NCI-H146 (cell line): ENCODE measurements at regions not wholly inside any gene's neighbourhood (a gene's known extent, or its start where the extent isn't known, plus 50 kb on each side); places are given as distances from the start of the nearest gene placed in this dataset.
A peak's percentile ranks its signal among the peaks of the same experiment; 100 is the strongest.

Source experiments
- DNase-seq: peaks from one replicate; lab custom pipeline; 2025; lab: John Stamatoyannopoulos, UW

GRCh38 chr14:40494483-40494882 lies 1062.2 kb upstream of the FBXO33 start:
- DNase-seq: no peak

GRCh38 chr14:40487824-40488223 lies 1055.6 kb upstream of the FBXO33 start:
- no peak for DNase-seq

GRCh38 chr14:40485688-40486087 lies 1053.5 kb upstream of the FBXO33 start:
- DNase-seq: no peak

- no peak for DNase-seq
Observed at GRCh38 chr14:40476005-40476404, 1043.8 kb upstream of the FBXO33 start.

- DNase-seq: no peak
Observed at GRCh38 chr14:40467969-40468368, 1035.7 kb upstream of the FBXO33 start.

DNA sequence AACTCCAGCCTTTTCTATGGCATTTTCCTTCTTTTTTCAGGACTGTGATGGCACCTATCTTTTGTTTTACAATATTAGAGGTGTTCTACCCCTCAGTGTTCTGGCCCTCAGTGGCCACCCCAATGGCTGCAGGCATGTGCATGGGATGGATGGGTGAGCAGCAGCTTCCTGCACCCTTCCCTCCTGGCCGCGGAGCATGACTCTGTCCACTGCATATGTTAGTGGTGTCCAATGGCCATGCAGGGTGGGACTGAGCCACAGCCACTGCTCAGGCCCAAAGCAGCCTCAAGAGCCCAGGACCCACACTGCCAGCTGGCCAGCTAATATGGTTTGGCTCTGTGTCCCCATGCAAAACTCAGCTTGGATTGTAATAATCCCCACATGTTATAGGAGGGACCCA lies 1032.3 kb upstream of the FBXO33 start:
- DNase-seq: no peak

DNA sequence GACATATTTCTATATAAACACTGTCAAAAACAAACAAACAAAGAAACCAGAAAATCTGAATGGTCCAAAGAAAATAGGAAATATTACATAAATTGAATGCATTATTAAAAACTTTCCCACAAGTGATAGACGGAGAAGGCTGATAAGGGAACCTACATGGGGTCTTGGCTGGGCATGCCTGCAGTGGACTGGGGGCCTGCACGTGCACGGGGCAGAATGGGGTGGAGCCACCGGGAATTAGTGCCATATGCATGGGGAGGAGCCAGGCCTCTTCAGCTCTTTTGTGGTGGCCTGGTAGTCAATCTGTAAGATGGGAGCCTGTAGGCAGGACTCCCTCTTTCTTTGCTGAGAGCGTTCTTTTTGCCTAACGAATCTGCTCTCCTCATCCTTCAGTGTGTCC lies 1031.7 kb upstream of the FBXO33 start:
- DNase-seq: no peak

DNA sequence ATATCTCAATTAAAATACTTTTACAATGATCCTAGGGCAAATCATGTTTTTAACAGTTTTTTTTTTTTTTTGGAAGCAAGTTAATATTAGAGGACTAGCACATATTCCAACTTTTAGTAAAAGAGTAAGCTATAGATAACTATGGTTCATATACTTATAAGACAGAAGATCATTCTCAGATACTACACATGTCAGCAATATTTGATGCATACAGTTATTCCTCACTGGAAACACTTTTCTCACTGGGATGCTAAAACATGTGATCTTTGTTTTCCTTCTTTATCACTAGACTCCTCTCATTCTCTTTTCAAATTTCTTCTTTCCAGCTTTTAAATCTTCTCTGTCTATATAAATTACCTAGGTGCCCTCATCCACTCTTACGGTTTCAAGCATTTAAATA lies 1020.4 kb upstream of the FBXO33 start:
- no peak for DNase-seq

DNA sequence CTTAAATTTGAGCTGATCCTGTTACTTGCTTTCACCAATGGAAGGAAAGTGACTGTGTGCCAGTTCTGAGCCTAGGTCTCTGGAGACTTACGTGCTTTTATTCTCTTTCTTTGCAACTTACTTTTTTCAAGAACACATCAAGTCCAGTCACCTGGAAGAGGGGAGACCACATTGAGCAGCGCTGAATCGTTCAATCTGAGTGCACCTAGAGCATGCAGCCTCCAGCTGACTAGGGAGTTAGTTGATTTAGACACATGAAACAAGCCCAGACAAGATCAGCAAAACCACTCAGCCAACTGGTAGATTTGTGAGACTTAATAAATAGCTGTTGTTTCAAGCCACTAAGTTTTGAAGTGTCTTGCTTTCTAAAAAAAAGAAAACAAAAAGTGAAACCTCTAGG lies 1014.8 kb upstream of the FBXO33 start:
- no peak for DNase-seq

GRCh38 chr14:40445020-40445419 lies 1012.8 kb upstream of the FBXO33 start:
- no peak for DNase-seq

DNA sequence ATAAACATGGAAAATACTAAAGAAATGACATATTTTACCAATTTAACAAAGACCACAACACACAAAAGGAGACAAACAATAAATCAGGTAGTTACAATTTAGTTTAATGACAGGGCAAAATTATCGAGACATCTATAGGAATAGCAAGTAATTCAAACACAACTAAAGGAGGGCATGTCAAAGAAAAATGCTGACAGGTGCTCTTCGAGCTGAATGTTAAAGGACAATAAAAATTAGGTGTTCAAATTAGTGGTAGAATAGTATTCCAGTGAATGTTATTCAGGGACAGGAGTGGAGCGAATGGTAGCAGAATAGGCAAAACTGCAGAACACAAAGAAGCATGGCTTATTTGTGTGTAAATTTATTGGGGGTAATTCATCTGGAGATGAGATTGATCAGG lies 1004.3 kb upstream of the FBXO33 start:
- no peak for DNase-seq

DNA sequence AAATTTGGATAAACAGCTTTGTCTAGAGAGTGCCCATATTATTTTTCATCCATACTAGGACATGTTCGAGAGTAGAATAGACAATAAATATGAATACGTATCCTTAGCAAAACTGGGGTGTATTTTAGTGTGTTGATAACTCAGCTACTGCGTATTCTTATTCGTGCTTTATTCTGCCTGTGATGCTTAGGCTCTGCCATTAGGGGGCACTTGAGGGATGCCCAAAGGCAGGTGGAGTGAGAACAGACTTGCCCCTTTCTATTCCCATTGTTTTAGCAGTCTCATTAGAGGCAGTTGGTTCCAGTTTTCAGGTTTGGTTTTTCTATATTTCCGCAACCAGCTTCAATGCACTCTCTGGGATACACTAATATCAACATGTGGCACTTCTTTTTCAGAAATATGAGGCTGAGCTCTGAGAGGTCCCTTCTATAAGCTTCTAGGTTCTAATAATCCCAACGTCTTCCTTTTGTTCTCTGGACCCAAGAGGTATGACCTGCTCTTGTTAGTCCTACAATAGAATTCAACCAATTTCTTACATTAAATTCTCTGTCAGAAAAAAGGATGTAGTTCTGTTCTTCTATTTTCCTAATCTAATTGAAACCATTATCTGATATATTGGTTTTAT lies 985.7 kb upstream of the FBXO33 start:
- peak; percentile 55 for DNase-seq

GRCh38 chr14:40416565-40416964 lies 984.3 kb upstream of the FBXO33 start:
- no peak for DNase-seq

GRCh38 chr14:40414386-40414785 lies 982.2 kb upstream of the FBXO33 start:
- DNase-seq: no peak

DNA sequence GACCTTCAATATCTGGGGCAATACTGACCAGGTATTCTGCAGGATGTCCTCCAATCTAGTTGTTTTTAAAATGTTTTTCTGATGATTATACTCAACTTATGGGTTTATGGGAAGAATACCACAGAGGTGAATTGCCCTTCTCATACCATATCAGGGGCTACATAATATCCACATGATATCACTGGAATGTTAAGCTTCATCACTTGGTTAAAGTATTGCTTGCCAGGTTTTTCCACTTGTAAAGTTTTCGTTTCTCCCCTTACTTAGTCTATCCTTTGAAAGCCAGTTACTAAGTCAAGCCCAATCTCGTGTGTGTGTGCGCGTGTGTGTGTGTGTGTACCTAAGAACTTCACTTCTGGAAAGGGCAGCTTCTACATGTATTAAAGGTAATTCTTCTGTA lies 980.9 kb upstream of the FBXO33 start:
- DNase-seq: no peak

GRCh38 chr14:40410708-40411107 lies 978.5 kb upstream of the FBXO33 start:
- no peak for DNase-seq

GRCh38 chr14:40402957-40403356 lies 970.7 kb upstream of the FBXO33 start:
- DNase-seq: no peak

- no peak for DNase-seq
Observed at GRCh38 chr14:40398981-40399380, 966.7 kb upstream of the FBXO33 start.

DNA sequence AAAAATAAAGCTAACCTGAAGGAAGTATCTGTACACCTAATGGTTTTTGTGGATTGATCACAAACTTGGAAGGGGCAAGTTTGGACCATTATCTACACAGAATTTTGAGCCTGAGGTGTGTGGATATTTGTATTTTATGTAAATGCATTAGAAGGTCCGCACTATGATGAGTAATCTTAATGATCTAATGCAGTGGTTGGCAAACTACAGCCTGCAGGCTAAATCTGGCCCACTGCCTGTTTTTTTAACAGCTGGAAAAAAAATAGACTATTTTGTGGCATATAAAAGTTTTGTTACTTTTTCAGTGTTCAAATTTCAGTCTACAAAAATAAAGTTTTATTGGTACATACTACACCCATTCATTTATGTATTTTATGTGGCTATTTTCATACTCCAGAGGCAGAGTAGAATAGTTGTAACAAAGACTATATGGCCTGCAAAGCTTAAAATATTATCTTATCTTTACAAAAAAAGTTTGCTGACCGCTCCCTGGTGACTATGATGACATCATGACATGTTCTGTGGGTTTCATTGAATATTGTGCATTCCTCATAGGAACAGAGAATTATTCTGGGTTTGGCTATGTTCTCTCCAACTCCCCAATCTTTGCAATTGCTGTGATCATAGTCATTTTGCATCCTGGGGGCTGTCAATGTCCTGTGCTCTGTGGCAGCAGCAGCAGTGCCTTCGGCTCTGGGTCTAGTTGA lies 962.6 kb upstream of the FBXO33 start:
- DNase-seq: no peak

- no peak for DNase-seq
Observed at GRCh38 chr14:40393143-40393542, 960.9 kb upstream of the FBXO33 start.

GRCh38 chr14:40386433-40386832 lies 954.2 kb upstream of the FBXO33 start:
- no peak for DNase-seq

- DNase-seq: no peak
Observed at GRCh38 chr14:40374221-40374620, 942.0 kb upstream of the FBXO33 start.

DNA sequence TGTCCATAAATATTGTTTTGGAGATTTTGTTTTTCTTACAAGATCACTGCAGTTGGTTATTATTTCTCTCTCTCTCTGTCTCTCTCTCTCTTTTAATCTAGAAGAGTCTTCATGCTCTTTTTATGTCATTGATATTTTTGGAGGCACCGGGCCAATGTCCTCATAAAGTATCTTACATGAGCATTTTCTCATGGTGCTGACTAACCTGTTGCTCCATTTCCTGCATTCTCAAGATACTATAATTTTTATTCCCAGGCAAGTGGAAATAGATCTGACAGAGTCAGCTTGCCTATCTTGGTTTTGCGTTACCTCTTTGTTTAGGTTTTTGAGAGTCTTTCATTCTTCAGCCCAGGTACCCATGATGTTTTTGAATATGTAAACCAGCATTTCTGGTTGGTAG lies 938.8 kb upstream of the FBXO33 start:
- no peak for DNase-seq

- no peak for DNase-seq
Observed at GRCh38 chr14:40368314-40368713, 936.1 kb upstream of the FBXO33 start.
